ENCODE measurements at regions not wholly inside any gene's neighbourhood (a gene's known extent, or its start where the extent isn't known, plus 50 kb on each side); places are given as distances from the start of the nearest gene placed in this dataset.

DNA sequence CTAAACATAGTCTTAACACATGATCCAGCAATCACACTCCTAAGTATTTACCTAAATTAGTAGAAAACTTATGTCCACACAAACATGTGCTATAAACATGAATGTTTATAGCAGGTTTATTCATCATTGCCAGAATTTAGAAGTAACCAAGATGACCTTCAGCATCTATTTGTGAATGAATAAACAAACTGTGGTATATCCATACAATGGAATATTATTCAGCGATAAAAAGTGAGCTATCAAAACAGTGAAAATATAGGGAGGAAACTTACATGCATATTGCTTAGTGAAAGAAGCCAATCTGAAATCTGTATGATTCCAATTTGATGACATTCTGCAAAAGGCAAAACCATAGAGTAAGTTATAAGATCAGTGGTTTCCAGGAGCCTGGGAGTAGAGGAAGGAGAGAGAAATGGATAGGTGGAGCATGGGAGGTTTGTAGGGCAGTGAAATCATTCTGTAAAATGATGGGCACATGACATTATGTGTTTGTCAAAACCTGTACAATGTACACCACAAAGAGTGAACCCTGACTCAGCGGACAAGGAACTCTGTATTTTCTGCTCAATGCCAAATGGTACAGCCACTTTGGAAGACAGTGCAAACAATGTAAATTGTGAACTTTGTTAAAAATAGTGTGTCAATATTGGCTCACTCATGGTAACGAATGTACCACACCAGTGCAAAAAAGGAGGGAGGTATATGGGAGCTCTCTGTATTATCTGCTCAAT, 61.9 kb upstream of the IGFBP2 start:
- no peaks in the 10 kb centered on the region for H3K27me3 ChIP-seq
- H3K4me3 ChIP-seq = no peak overlapping the region
- H3K4me1 ChIP-seq = peaks cover 0 to 41% of the 10 kb centered on the region in 2 donors
- no peak overlapping the region for H3K27ac ChIP-seq
- TF ChIP-seq, protein P1, sequence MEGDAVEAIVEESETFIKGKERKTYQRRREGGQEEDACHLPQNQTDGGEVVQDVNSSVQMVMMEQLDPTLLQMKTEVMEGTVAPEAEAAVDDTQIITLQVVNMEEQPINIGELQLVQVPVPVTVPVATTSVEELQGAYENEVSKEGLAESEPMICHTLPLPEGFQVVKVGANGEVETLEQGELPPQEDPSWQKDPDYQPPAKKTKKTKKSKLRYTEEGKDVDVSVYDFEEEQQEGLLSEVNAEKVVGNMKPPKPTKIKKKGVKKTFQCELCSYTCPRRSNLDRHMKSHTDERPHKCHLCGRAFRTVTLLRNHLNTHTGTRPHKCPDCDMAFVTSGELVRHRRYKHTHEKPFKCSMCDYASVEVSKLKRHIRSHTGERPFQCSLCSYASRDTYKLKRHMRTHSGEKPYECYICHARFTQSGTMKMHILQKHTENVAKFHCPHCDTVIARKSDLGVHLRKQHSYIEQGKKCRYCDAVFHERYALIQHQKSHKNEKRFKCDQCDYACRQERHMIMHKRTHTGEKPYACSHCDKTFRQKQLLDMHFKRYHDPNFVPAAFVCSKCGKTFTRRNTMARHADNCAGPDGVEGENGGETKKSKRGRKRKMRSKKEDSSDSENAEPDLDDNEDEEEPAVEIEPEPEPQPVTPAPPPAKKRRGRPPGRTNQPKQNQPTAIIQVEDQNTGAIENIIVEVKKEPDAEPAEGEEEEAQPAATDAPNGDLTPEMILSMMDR (IDR thresholded peaks at IDR 0.05) = no peak
- H3K36me3 ChIP-seq = no peaks in the 10 kb centered on the region
- H3K9me3 ChIP-seq = peaks cover 0 to 8% of the 10 kb centered on the region in 2 donors
- DNase-seq (ENCODE audit: low spot score) = no peak

DNA sequence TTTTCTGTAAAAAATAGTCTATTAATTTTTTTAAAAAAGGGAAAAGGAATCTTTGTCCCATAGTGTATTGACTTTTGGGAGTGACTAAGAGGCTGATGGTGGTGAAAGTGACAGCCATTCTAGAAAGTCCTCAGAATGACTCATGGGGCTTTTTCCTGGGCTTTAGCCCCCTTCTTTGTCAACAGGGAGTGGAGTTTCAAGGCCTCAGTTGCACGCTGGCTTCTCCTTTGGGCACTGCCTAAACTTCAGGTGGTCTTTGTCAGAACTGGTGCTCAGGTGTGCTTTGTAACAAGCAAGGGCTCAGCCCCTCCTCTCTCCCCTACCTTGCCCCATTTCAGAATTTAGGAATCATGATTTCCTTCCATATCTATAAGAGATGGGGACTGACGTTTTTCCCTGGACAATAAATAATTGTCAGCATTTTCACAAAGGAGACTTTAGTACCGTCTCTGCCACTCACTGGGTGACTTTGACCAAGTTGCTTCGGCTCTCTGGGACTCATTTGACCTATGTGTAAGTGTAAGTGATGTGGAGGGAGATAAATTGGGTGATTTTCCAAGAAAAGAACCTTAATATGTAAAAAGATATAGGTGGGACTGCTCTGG, 61.2 kb upstream of the IGFBP2 start:
- peaks cover 0 to 41% of the 10 kb centered on the region in 2 donors for H3K4me1 ChIP-seq
- DNase-seq (ENCODE audit: low spot score) = no peak
- no peak overlapping the region for H3K4me3 ChIP-seq
- H3K36me3 ChIP-seq = no peaks in the 10 kb centered on the region
- peak overlapping the region; percentile 80 to 90 for H3K27ac ChIP-seq
- peaks cover 0 to 8% of the 10 kb centered on the region in 2 donors for H3K9me3 ChIP-seq
- no peaks in the 10 kb centered on the region for H3K27me3 ChIP-seq
- TF ChIP-seq, protein P1 (IDR thresholded peaks at IDR 0.05) = no peak

DNA sequence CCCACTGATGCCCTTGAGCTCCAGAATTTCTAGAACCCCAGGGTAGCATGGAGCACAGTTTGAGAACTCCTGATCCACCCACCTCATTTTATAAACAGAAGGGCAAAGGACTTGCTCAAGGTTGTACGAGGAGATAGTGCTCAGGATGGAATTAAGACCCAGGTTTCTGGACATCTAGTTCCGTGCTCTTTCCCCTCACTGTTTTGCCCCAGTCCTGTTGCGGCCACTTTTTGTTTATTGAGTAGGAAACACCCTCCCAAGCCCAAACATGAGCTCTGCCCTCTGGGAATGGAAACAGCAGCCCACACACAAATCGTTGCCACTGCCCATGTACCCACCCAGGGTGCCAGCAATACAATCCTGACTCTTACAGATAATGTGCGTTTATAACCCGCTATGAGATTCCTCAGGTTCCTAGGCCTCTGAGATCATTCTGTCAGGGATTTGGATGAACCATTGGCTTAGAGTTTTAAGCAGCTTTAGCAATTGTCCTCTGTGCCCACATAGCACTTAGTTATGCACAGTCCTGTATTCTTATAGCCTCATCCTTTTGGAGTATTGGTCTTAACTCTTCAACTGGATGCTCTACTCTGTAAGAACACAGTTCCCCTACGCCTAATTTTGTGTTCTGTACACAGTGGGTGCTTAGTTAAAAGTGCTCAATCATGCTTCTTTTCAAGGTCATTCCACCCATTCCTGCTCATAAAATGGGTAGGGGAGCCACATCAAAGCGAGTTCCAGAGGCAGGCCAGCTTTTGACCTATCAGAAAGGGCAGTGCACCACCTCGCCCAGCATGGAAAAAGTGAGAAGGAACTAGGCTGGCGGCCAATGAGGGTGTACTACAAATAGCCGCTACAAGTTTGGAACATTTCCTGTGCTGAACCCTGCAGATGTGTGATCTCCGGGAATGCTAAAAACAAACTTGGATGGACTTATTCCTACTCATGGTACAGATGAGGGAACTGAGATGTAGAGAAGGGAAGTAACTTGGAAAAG, 60.3 kb upstream of the IGFBP2 start:
- peak overlapping the region; percentile 80 to 90 for H3K27ac ChIP-seq
- H3K9me3 ChIP-seq = peaks cover 0 to 8% of the 10 kb centered on the region in 2 donors
- TF ChIP-seq, protein P1 (IDR thresholded peaks at IDR 0.05) = no peak
- no peak overlapping the region for H3K4me3 ChIP-seq
- H3K36me3 ChIP-seq = no peaks in the 10 kb centered on the region
- DNase-seq (ENCODE audit: low spot score) = peak; percentile 79
- H3K4me1 ChIP-seq = peaks cover 0 to 41% of the 10 kb centered on the region in 2 donors
- no peaks in the 10 kb centered on the region for H3K27me3 ChIP-seq

DNA sequence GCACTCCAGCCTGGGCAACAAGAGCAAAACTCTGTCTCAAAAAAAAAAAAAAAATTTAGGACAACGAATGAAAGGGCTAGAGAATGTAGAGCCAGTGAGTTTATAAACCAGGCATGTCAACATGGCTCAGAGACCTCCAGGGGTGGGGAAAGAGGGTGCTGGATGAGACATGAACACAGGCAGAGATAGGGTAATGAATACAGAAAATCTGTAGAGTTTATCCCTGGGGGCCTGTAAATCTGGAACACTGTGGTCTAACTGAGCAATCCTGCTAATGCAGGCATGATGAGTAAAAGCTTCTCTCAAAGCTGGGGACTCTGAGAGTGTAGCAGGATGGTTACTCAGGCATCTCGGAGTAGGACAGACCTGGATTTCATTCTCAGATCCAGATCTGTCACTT, 59.2 kb upstream of the IGFBP2 start:
- no peak for DNase-seq (ENCODE audit: low spot score)

DNA sequence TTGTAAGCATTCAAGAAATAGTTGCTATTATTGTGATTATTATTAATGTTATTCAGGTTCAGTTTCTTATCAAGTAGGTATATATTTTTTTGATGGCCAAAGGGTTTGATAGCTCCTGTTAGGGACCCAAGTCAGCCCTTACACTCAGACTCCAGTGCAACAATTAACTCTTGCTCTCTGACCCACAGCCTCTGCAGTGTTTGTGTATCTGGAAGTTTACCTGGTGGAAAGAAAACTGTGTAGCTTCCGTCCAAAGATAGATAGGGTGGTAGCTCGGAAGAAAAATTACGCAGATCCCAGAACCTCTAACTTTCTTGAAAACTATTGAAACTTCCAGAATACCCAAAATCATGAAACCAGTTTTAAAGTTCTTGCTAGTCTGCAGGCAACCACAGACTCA, 58.6 kb upstream of the IGFBP2 start:
- TF ChIP-seq, protein P1 (IDR thresholded peaks at IDR 0.05) = no peak
- Histone ChIP-seq H3K4me1 (peaks cover 0 to 29% of the 10 kb centered on the region in 2 donors), H3K27ac (peak overlapping the region in 1 of 2 donors; percentile 90), H3K36me3 (no peaks in the 10 kb centered on the region), H3K9me3 (peaks cover 0 to 8% of the 10 kb centered on the region in 2 donors), H3K4me3 (no peak overlapping the region), H3K27me3 (no peaks in the 10 kb centered on the region)
- DNase-seq (ENCODE audit: low spot score) = no peak

More for the DNA sequence above, 59.2 kb upstream of the IGFBP2 start:
- TF ChIP-seq, protein P1 (IDR thresholded peaks at IDR 0.05) = no peak
- Histone ChIP-seq H3K27ac (peak overlapping the region; percentile 80 to 90), H3K27me3 (no peaks in the 10 kb centered on the region), H3K36me3 (no peaks in the 10 kb centered on the region), H3K4me3 (no peak overlapping the region), H3K4me1 (peaks cover 0 to 34% of the 10 kb centered on the region in 2 donors), H3K9me3 (peaks cover 0 to 8% of the 10 kb centered on the region in 2 donors)

All from right atrium auricular region (tissue), 2 donors.